Natural killer cell treated with Interleukin-12 subunit alpha and Interleukin-12 subunit beta and Interleukin-15 and Interleukin-18, amount 100 ng/mL, for 72 hours (primary cell): ENCODE measurements at regions not wholly inside any gene's neighbourhood (a gene's known extent, or its start where the extent isn't known, plus 50 kb on each side); places are given as distances from the start of the nearest gene placed in this dataset.
"Not testable (repeated sequence)": the region's sequence is repeated elsewhere in the genome, so short reads cannot be mapped to it uniquely, and the experiment has no call there.

Source experiments
- ATAC-seq, 2 donors: fragments of 150-1000 bp; cut with Tn5 transposase in 1 of 2; sonication (Bioruptor Pico), chemical (Tn5 transposase) in 1 of 2; 2 replicates each; pipeline ENCODE4 v1.10.0; 2021
- DNase-seq: peaks from one replicate; pipeline ENCODE4 v3.0.0; 2022; ENCODE audit warnings: low spot score
- H3K27ac Mint-ChIP-seq, 2 donors: 1 replicate in 1 of 2; 2 replicates in 1 of 2; pipeline ENCODE4 v1.8.0; 2022; ENCODE audit warnings: mixed read lengths in 2 of 2, mild to moderate bottlenecking in 1 of 2, moderate library complexity in 1 of 2
- H3K27me3 Mint-ChIP-seq, 2 donors: 1 replicate in 1 of 2; 2 replicates in 1 of 2; pipeline ENCODE4 v1.8.0; 2022; ENCODE audit warnings: mixed read lengths in 2 of 2
- H3K36me3 Mint-ChIP-seq: one replicate; pipeline ENCODE4 v1.8.0; 2022; ENCODE audit warnings: mixed read lengths
- H3K4me1 Mint-ChIP-seq, 2 donors: 1 replicate in 1 of 2; 2 replicates in 1 of 2; pipeline ENCODE4 v1.8.0; 2022; ENCODE audit warnings: low read depth in 2 of 2, mixed read lengths in 2 of 2, mild to moderate bottlenecking in 1 of 2
- H3K4me3 Mint-ChIP-seq: one replicate; pipeline ENCODE4 v1.8.0; 2022; ENCODE audit warnings: mixed read lengths
- H3K9me3 Mint-ChIP-seq: 2 replicates; pipeline ENCODE4 v1.8.0; 2022; ENCODE audit warnings: mixed read lengths

GRCh38 chr16:51242296-51242994, 91.4 kb upstream of the SALL1 start:
- Mint-ChIP-seq H3K27me3 (no peaks in the 10 kb centered on the region), H3K9me3 (peaks cover 21% of the 10 kb centered on the region), H3K27ac (no peak overlapping the region), H3K4me1 (no peaks in the 10 kb centered on the region), H3K36me3 (no peaks in the 10 kb centered on the region), H3K4me3 (no peak overlapping the region)
- no peak for ATAC-seq
- DNase-seq, result no peak

- Mint-ChIP-seq H3K27ac (no peak overlapping the region), H3K27me3 (no peaks in the 10 kb centered on the region), H3K9me3 (peaks cover 18% of the 10 kb centered on the region), H3K4me1 (no peaks in the 10 kb centered on the region), H3K4me3 (no peak overlapping the region), H3K36me3 (no peaks in the 10 kb centered on the region)
- ATAC-seq, result no peak
- no peak for DNase-seq
Observed at GRCh38 chr16:51239196-51239595, 88.1 kb upstream of the SALL1 start.

GRCh38 chr16:51237861-51238378, 86.8 kb upstream of the SALL1 start:
- H3K27ac Mint-ChIP-seq, result no peak overlapping the region
- H3K4me1 Mint-ChIP-seq, result no peaks in the 10 kb centered on the region
- peaks cover 18% of the 10 kb centered on the region for H3K9me3 Mint-ChIP-seq
- no peaks in the 10 kb centered on the region for H3K36me3 Mint-ChIP-seq
- DNase-seq (no peak), ATAC-seq (no peak)
- no peaks in the 10 kb centered on the region for H3K27me3 Mint-ChIP-seq
- H3K4me3 Mint-ChIP-seq, result no peak overlapping the region

GRCh38 chr16:51237207-51237606, 86.1 kb upstream of the SALL1 start:
- Mint-ChIP-seq H3K27me3 (no peaks in the 10 kb centered on the region), H3K36me3 (no peaks in the 10 kb centered on the region), H3K27ac (no peak overlapping the region)

GRCh38 chr16:51236583-51236982, 85.5 kb upstream of the SALL1 start:
- H3K4me3 Mint-ChIP-seq, result no peak overlapping the region
- DNase-seq (no peak), ATAC-seq (no peak)
- H3K27me3 Mint-ChIP-seq, result no peaks in the 10 kb centered on the region
- peaks cover 18% of the 10 kb centered on the region for H3K9me3 Mint-ChIP-seq
- no peaks in the 10 kb centered on the region for H3K36me3 Mint-ChIP-seq
- H3K27ac Mint-ChIP-seq, result no peak overlapping the region
- H3K4me1 Mint-ChIP-seq, result no peaks in the 10 kb centered on the region

More at GRCh38 chr16:51237207-51237606, 86.1 kb upstream of the SALL1 start:
- no peaks in the 10 kb centered on the region for H3K4me1 Mint-ChIP-seq
- DNase-seq (no peak), ATAC-seq (no peak)
- no peak overlapping the region for H3K4me3 Mint-ChIP-seq
- H3K9me3 Mint-ChIP-seq, result peaks cover 18% of the 10 kb centered on the region

- Mint-ChIP-seq H3K4me3 (no peak overlapping the region), H3K27me3 (no peaks in the 10 kb centered on the region), H3K4me1 (no peaks in the 10 kb centered on the region), H3K27ac (no peak overlapping the region), H3K9me3 (peaks cover 3% of the 10 kb centered on the region), H3K36me3 (no peaks in the 10 kb centered on the region)
- DNase-seq, result no peak
- no peak for ATAC-seq
Observed at GRCh38 chr16:51231702-51232101, 80.6 kb upstream of the SALL1 start.

- not testable (repeated sequence) for DNase-seq, H3K27me3 Mint-ChIP-seq, H3K36me3 Mint-ChIP-seq, ATAC-seq, H3K27ac Mint-ChIP-seq, H3K4me1 Mint-ChIP-seq, H3K4me3 Mint-ChIP-seq, H3K9me3 Mint-ChIP-seq
Observed at GRCh38 chr16:51230035-51230434, 79.0 kb upstream of the SALL1 start.

GRCh38 chr16:51228097-51228659, 77.1 kb upstream of the SALL1 start:
- Mint-ChIP-seq H3K9me3 (peaks cover 3% of the 10 kb centered on the region), H3K36me3 (no peaks in the 10 kb centered on the region), H3K4me1 (no peaks in the 10 kb centered on the region), H3K27ac (no peak overlapping the region), H3K27me3 (no peaks in the 10 kb centered on the region), H3K4me3 (no peak overlapping the region)
- DNase-seq (no peak), ATAC-seq (no peak)

- ATAC-seq (no peak), DNase-seq (no peak)
- no peak overlapping the region for H3K4me3 Mint-ChIP-seq
- no peaks in the 10 kb centered on the region for H3K36me3 Mint-ChIP-seq
- H3K9me3 Mint-ChIP-seq, result peaks cover 3% of the 10 kb centered on the region
- H3K27ac Mint-ChIP-seq, result no peak overlapping the region
- no peaks in the 10 kb centered on the region for H3K27me3 Mint-ChIP-seq
- no peaks in the 10 kb centered on the region for H3K4me1 Mint-ChIP-seq
Observed at GRCh38 chr16:51225878-51226277, 74.8 kb upstream of the SALL1 start.

- Mint-ChIP-seq H3K27me3 (no peaks in the 10 kb centered on the region), H3K9me3 (peaks cover 3% of the 10 kb centered on the region), H3K4me1 (no peaks in the 10 kb centered on the region), H3K27ac (no peak overlapping the region), H3K4me3 (no peak overlapping the region), H3K36me3 (no peaks in the 10 kb centered on the region)
- no peak for ATAC-seq
- no peak for DNase-seq
Observed at GRCh38 chr16:51224317-51224716, 73.2 kb upstream of the SALL1 start.

GRCh38 chr16:51222016-51222415, 70.9 kb upstream of the SALL1 start:
- DNase-seq, result no peak
- H3K4me3 Mint-ChIP-seq, result no peak overlapping the region

GRCh38 chr16:51211148-51211547, 60.1 kb upstream of the SALL1 start:
- no peak for DNase-seq
- peaks cover 7% of the 10 kb centered on the region for H3K9me3 Mint-ChIP-seq
- no peak overlapping the region for H3K4me3 Mint-ChIP-seq
- H3K36me3 Mint-ChIP-seq, result no peaks in the 10 kb centered on the region
- H3K27me3 Mint-ChIP-seq, result no peaks in the 10 kb centered on the region
- ATAC-seq, result no peak
- H3K4me1 Mint-ChIP-seq, result no peaks in the 10 kb centered on the region
- no peak overlapping the region for H3K27ac Mint-ChIP-seq

More at GRCh38 chr16:51222016-51222415, 70.9 kb upstream of the SALL1 start:
- Mint-ChIP-seq H3K4me1 (no peaks in the 10 kb centered on the region), H3K27ac (no peak overlapping the region), H3K9me3 (peaks cover 9% of the 10 kb centered on the region), H3K36me3 (no peaks in the 10 kb centered on the region), H3K27me3 (no peaks in the 10 kb centered on the region)
- ATAC-seq, result no peak

- no peak overlapping the region for H3K27ac Mint-ChIP-seq
- ATAC-seq (no peak), DNase-seq (no peak)
- H3K9me3 Mint-ChIP-seq, result peaks cover 4% of the 10 kb centered on the region
- H3K27me3 Mint-ChIP-seq, result no peaks in the 10 kb centered on the region
- H3K4me3 Mint-ChIP-seq, result no peak overlapping the region
- no peaks in the 10 kb centered on the region for H3K36me3 Mint-ChIP-seq
- H3K4me1 Mint-ChIP-seq, result no peaks in the 10 kb centered on the region
Observed at GRCh38 chr16:51210087-51210486, 59.0 kb upstream of the SALL1 start.

GRCh38 chr16:51201604-51202003, 50.5 kb upstream of the SALL1 start:
- Mint-ChIP-seq H3K4me1 (no peaks in the 10 kb centered on the region), H3K36me3 (no peaks in the 10 kb centered on the region), H3K9me3 (peaks cover 4% of the 10 kb centered on the region), H3K27ac (no peak overlapping the region), H3K27me3 (peaks cover 0 to 3% of the 10 kb centered on the region in 2 donors), H3K4me3 (no peak overlapping the region)
- ATAC-seq (no peak), DNase-seq (no peak)
